GM06990 (cell line): ENCODE measurements at regions not wholly inside any gene's neighbourhood (a gene's known extent, or its start where the extent isn't known, plus 50 kb on each side); places are given as distances from the start of the nearest gene placed in this dataset.

Experiments
- DNase-seq: peaks from one replicate; pipeline ENCODE4 v3.0.0-alpha.2; 2011; ENCODE audit not compliant: insufficient read length; ENCODE audit errors: extremely low read depth
- H3K27me3 ChIP-seq: replicated peaks from 2 replicates; pipeline ENCODE4 v1.6.0; 2011; ENCODE audit warnings: low read length; ENCODE audit not compliant: control insufficient read depth, insufficient read depth
- H3K36me3 ChIP-seq: 2 replicates; pipeline ENCODE4 v1.5.1; 2011; ENCODE audit warnings: low read length; ENCODE audit not compliant: control insufficient read depth, insufficient read depth
- H3K4me3 ChIP-seq: replicated peaks from 2 replicates; pipeline ENCODE4 v1.5.1; 2011; ENCODE audit warnings: low read depth, mild to moderate bottlenecking, control low read depth, low read length
- CTCF ChIP-seq: IDR thresholded peaks from 2 replicates; pipeline ENCODE4 v1.5.1; 2011; ENCODE audit warnings: low read length, control low read depth, mild to moderate bottlenecking, inconsistent platforms; ENCODE audit not compliant: insufficient read depth, poor library complexity, severe bottlenecking

GRCh38 chr17:36752096-36752888 lies 150.9 kb downstream of the MRM1 start:
- no peak for DNase-seq
- no peak for TF ChIP-seq CTCF
- H3K4me3 ChIP-seq = no peak overlapping the region
- no peaks in the 10 kb centered on the region for H3K36me3 ChIP-seq
- no peaks in the 10 kb centered on the region; the same call in 1 of the 2 replicates for H3K27me3 ChIP-seq

- peak; percentile 56 for TF ChIP-seq CTCF
- no peak for DNase-seq
- no peaks in the 10 kb centered on the region for H3K36me3 ChIP-seq
- no peak overlapping the region for H3K4me3 ChIP-seq
- H3K27me3 ChIP-seq = no peaks in the 10 kb centered on the region; the same call in 1 of the 2 replicates
These were observed 154.2 kb downstream of the MRM1 start for GRCh38 chr17:36755586-36755985.

- TF ChIP-seq CTCF = no peak
- no peaks in the 10 kb centered on the region; the same call in 1 of the 2 replicates for H3K27me3 ChIP-seq
- H3K36me3 ChIP-seq = no peaks in the 10 kb centered on the region
- no peak for DNase-seq
- H3K4me3 ChIP-seq = no peak overlapping the region
These were observed 155.3 kb downstream of the MRM1 start for GRCh38 chr17:36756695-36757094.

- DNase-seq = no peak
- Histone ChIP-seq H3K36me3 (no peaks in the 10 kb centered on the region), H3K27me3 (no peaks in the 10 kb centered on the region), H3K4me3 (no peak overlapping the region)
- TF ChIP-seq CTCF = no peak
These were observed 159.0 kb downstream of the MRM1 start for GRCh38 chr17:36760425-36760824.

- Histone ChIP-seq H3K27me3 (no peaks in the 10 kb centered on the region), H3K36me3 (no peaks in the 10 kb centered on the region), H3K4me3 (no peak overlapping the region)
- no peak for TF ChIP-seq CTCF
- DNase-seq = no peak
These were observed 160.0 kb downstream of the MRM1 start for GRCh38 chr17:36761203-36761950.
